Activated B cell treated with CpG ODN at 0.5 μM for 24 hours (primary cell): ENCODE measurements at regions not wholly inside any gene's neighbourhood (a gene's known extent, or its start where the extent isn't known, plus 50 kb on each side); places are given as distances from the start of the nearest gene placed in this dataset.
"Not testable (repeated sequence)": the region's sequence is repeated elsewhere in the genome, so short reads cannot be mapped to it uniquely, and the experiment has no call there.

Source experiments
- ATAC-seq: fragments of 200-7000 bp; cut with Tn5 transposase; one replicate; pipeline ENCODE4 v1.10.0; 2021; ENCODE audit warnings: low read depth, mild to moderate bottlenecking, moderate library complexity
- CTCF ChIA-PET: fragments of 350-600 bp; sonication (Branson Sonifier 250); formaldehyde crosslinking; loops from one replicate; lab custom pipeline; 2021; ENCODE audit warnings: antibody characterized with exemption; lab: Charles Lee
- POLR2A ChIA-PET: fragments of 350-600 bp; sonication (Branson Sonifier 250); formaldehyde crosslinking; loops from one replicate; lab custom pipeline; 2021; ENCODE audit warnings: antibody characterized with exemption; lab: Charles Lee
- DNase-seq: peaks from one replicate; pipeline ENCODE4 v3.0.0; 2022
- H3K27ac Mint-ChIP-seq: one replicate; pipeline ENCODE4 v1.8.0; 2020; ENCODE audit warnings: mixed read lengths
- H3K27me3 Mint-ChIP-seq: one replicate; pipeline ENCODE4 v1.8.0; 2021; ENCODE audit warnings: mixed read lengths
- H3K36me3 Mint-ChIP-seq: one replicate; pipeline ENCODE4 v1.8.0; 2021; ENCODE audit warnings: low read depth, mixed read lengths
- H3K4me1 Mint-ChIP-seq: one replicate; pipeline ENCODE4 v1.8.0; 2021; ENCODE audit warnings: mixed read lengths
- H3K4me3 Mint-ChIP-seq: one replicate; pipeline ENCODE4 v1.8.0; 2020; ENCODE audit warnings: mild to moderate bottlenecking, mixed read lengths
- H3K9me3 Mint-ChIP-seq: one replicate; pipeline ENCODE4 v1.8.0; 2020; ENCODE audit warnings: mixed read lengths
- intact Hi-C: fragments of 100-400 bp; cut with micrococcal nuclease; formaldehyde crosslinking; loops from one replicate; pipeline ENCODE4 v1.15.1; 2024
- TF ChIP-seq, protein P1 (sequence below): fragments of 200-600 bp; IDR thresholded peaks from one replicate; pipeline ENCODE4 v1.8.0; 2022; ENCODE audit warnings: antibody characterized with exemption, mild to moderate bottlenecking

DNA sequence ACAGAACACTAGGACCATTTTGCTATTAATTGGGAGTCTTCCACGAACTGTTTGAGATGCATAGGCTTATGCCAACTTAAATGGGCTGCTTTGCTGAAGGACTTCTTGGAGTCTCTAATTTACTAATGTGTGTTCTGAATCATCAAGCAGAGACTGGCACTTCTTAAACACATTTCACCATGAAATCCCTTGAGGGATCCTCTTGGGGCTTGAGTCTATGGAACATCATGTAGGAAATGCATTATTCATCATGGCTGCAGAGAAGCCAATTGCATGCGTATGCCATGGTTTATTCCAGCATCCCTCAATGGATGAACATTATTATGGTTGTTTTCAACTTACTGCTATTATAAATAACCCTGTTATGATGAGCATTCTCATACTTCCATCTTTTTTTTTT, 73.4 kb downstream of the FGD2 start:
- no peak overlapping the region for H3K27ac Mint-ChIP-seq
- H3K36me3 Mint-ChIP-seq = no peaks in the 10 kb centered on the region
- intact Hi-C loops = no loop called here
- H3K4me3 Mint-ChIP-seq = no peak overlapping the region
- no peaks in the 10 kb centered on the region for H3K4me1 Mint-ChIP-seq
- ChIA-PET CTCF (no interaction called here), POLR2A (no interaction called here)
- TF ChIP-seq, protein P1, sequence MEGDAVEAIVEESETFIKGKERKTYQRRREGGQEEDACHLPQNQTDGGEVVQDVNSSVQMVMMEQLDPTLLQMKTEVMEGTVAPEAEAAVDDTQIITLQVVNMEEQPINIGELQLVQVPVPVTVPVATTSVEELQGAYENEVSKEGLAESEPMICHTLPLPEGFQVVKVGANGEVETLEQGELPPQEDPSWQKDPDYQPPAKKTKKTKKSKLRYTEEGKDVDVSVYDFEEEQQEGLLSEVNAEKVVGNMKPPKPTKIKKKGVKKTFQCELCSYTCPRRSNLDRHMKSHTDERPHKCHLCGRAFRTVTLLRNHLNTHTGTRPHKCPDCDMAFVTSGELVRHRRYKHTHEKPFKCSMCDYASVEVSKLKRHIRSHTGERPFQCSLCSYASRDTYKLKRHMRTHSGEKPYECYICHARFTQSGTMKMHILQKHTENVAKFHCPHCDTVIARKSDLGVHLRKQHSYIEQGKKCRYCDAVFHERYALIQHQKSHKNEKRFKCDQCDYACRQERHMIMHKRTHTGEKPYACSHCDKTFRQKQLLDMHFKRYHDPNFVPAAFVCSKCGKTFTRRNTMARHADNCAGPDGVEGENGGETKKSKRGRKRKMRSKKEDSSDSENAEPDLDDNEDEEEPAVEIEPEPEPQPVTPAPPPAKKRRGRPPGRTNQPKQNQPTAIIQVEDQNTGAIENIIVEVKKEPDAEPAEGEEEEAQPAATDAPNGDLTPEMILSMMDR = no peak
- ATAC-seq (no peak), DNase-seq (no peak)
- H3K27me3 Mint-ChIP-seq = no peaks in the 10 kb centered on the region
- no peaks in the 10 kb centered on the region for H3K9me3 Mint-ChIP-seq

DNA sequence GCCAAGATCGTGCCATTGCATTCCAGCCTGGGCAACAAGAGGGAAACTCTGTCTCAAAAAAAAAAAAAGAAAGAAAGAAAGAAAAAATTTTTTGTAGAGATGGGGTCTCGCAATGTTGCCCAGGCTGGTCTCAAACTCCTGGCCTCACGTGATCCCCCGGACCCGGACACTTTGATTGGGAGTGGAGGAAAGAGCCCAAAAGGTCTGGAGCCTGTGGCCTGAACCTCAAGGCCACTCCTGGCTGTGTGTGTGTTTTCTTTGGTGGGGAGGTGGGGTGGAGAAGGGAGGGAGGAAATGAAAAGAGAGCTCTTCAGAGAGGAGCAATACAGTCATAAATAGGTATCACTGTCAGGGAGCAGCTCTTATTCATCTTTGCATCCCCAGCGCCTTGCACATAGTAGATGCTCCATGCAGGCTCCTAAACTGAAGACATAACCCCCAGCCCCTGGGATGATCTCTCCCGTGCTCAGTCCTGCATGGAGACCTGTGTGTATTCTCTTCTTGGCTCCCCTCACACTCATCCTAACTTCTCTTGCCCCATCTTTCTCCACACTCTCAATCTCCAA, 75.7 kb downstream of the FGD2 start:
- ChIA-PET CTCF (no interaction called here), POLR2A (interaction anchor here (0.5 to 0.7 kb wide), 2 partner anchors 87 to 578 kb away, joined by 3 to 5 read pairs; no protein-coding TSS in a partner anchor)
- Mint-ChIP-seq H3K36me3 (no peaks in the 10 kb centered on the region), H3K9me3 (no peaks in the 10 kb centered on the region), H3K4me1 (no peaks in the 10 kb centered on the region), H3K4me3 (no peak overlapping the region), H3K27ac (no peak overlapping the region), H3K27me3 (no peaks in the 10 kb centered on the region)
- ATAC-seq (no peak), DNase-seq (no peak)
- TF ChIP-seq, protein P1 = no peak
- intact Hi-C loops = no loop called here

DNA sequence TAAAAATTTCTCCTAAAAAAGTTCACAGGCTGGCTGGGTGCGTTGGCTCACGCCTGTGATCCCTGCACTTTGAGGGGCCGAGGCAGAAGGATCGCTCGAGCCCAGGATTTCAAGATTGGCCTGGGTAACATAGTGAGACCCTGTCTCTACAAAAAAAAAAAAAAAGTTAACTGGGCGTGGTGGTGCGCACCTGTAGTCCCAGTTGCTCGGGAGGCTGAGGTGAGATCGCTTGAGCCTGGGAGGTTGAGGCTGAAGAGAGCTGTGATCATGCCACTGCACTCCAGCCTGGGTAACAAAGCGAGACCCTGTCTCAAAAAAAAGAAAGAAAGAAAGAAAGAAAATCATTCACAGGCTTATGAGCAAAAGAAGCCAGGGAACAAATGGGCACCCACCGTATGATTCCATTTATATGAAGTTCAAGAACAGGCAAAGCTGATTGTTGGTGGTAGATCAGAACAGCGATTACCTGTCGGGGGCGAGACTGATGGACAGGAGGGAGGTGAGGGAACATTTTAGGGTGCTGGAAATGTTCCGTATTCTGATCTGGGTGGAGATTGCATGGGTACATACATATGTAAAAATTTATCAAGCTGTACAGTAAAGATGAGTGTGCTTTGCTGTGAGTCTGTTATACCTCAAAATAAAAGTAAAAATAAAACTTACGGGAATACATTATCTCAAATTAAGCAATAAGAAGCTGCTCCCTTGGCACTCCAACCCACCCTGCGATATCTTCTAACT, 77.1 kb downstream of the FGD2 start:
- H3K27me3 Mint-ChIP-seq = no peaks in the 10 kb centered on the region
- no peak overlapping the region for H3K4me3 Mint-ChIP-seq
- no peaks in the 10 kb centered on the region for H3K4me1 Mint-ChIP-seq
- intact Hi-C loops = no loop called here
- ChIA-PET CTCF (no interaction called here), POLR2A (interaction anchor here (0.8 kb wide), 1 partner anchor 87 kb away, joined by 3 read pairs; the partner anchor contains the start of gene PIM1)
- no peaks in the 10 kb centered on the region for H3K9me3 Mint-ChIP-seq
- H3K36me3 Mint-ChIP-seq = no peaks in the 10 kb centered on the region
- no peak for ATAC-seq
- DNase-seq = no peak
- no peak overlapping the region for H3K27ac Mint-ChIP-seq
- TF ChIP-seq, protein P1 = no peak

DNA sequence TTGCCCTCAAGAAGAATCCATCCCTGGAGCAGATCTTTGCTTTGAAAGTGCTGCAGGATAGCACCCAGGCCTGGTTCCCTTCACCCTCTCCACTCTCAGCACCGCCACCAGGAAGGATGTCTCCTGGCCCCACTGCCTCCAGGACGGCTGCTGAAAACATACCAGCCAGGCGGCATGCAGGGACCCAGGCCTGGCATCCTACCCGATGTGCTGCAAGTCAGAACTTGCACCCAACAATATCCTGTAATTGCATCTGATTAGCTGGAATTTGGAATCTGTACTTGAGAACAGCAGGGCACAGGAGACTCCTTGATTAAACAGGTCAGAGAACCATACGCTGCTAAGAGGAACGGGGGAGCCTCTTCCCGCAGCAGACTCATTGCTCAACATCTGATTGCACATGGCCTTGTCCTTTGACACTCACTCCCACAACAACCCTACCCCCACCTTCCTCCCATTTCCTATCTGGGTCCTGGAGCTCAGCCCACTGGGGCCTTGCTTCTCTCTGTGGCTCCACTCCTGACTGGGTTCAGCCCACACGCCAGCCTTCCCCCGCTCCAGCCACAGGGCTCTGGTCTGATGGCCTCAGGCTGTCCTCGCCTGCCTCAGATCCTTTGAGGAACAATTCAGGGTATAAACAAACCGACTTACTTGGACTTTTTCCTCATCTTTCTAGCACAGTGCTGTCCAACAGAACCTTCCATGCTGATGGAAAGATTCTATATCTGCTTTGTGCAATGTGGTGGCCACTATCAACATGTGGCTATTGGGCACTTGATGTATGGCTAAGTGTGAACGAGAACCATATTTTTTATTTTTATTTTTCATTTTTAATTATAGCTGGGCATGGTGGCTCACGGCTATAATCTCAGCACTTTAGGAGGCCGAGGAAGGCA, 78.0 kb downstream of the FGD2 start:
- TF ChIP-seq, protein P1 = no peak
- Mint-ChIP-seq H3K4me3 (no peak overlapping the region), H3K27me3 (no peaks in the 10 kb centered on the region), H3K27ac (no peak overlapping the region), H3K9me3 (no peaks in the 10 kb centered on the region), H3K4me1 (no peaks in the 10 kb centered on the region), H3K36me3 (no peaks in the 10 kb centered on the region)
- no peak for ATAC-seq
- POLR2A ChIA-PET = interaction anchor here (0.7 to 0.8 kb wide), 2 partner anchors 19 to 87 kb away, joined by 3 read pairs; partner anchors contain the start of gene PIM1
- intact Hi-C loops = no loop called here
- CTCF ChIA-PET = no interaction called here
- DNase-seq = no peak

DNA sequence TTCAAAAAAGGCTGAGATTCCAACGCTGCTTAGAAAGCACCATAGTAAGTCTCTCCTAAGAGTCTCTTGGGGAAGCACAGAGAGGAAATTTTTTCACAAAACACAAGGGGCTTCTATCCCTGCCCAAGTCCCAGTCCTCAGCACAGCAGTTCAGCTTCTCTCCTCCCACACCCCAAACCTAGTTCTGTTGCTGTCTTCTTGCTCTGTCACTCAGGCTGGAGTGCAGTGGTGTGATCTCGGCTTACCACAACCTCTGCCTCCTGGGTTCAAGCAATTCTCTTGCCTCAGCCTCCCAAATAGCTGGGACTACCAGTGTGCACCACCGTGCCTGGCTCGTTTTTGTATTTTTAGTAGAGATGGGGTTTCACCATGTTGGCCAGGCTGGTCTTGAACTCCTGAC, 79.2 kb downstream of the FGD2 start:
- H3K36me3 Mint-ChIP-seq, ATAC-seq, H3K9me3 Mint-ChIP-seq, H3K4me3 Mint-ChIP-seq, H3K4me1 Mint-ChIP-seq, CTCF ChIA-PET, intact Hi-C loops, DNase-seq, H3K27me3 Mint-ChIP-seq, H3K27ac Mint-ChIP-seq: not testable (repeated sequence)
- POLR2A ChIA-PET = interaction anchor here (0.6 to 0.7 kb wide), 2 partner anchors 49 to 87 kb away, joined by 3 read pairs; no protein-coding TSS in a partner anchor
